ENCODE measurements at regions not wholly inside any gene's neighbourhood (a gene's known extent, or its start where the extent isn't known, plus 50 kb on each side); places are given as distances from the start of the nearest gene placed in this dataset.
A peak's percentile ranks its signal among the peaks of the same experiment; 100 is the strongest.

GRCh38 chr2:81195017-81195773, 890.6 kb upstream of the LRRTM1 start:
- Histone ChIP-seq H3K4me1 (no peaks in the 10 kb centered on the region), H3K4me2 (no peak overlapping the region), H3K27ac (no peak overlapping the region), H4K20me1 (no peaks in the 10 kb centered on the region), H3K27me3 (no peaks in the 10 kb centered on the region), H3K9ac (no peak overlapping the region), H3K9me3 (replicated peaks in 1 of 11) (peaks cover 21 to 39% (median 32%) of the 10 kb centered on the region in 11 experiments), H3K36me3 (no peaks in the 10 kb centered on the region), H3K4me3 (no peak overlapping the region)
- TF ChIP-seq Cebpa-rat (IDR thresholded peaks at IDR 0.05): no peak

DNA sequence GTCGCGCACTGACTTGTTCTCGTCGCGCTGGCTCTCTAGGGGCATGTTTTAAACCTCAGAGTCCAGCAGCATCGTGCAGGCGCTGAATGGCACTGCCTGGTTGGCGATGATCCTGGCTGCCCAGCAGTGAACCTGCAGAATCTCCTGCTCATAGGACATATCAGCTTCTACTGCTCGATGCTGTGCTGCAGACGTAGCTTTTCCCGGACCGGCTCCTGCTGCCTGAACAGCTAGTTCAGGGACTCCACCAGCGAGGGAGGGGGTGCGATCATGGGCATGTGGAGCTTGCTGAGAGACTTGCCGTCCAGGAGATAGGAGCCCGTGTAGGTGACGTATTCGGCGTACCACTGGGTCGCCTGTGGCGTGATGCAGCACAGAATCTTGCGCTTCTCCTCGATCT, 890.0 kb upstream of the LRRTM1 start:
- Histone ChIP-seq H3K27me3 (no peaks in the 10 kb centered on the region), H3K9me3 (replicated peaks in 1 of 11) (peaks cover 21 to 39% (median 32%) of the 10 kb centered on the region in 11 experiments), H4K20me1 (no peaks in the 10 kb centered on the region), H3K4me3 (no peak overlapping the region), H3K4me1 (no peaks in the 10 kb centered on the region), H3K27ac (no peak overlapping the region), H3K4me2 (no peak overlapping the region), H3K36me3 (no peaks in the 10 kb centered on the region), H3K9ac (no peak overlapping the region)
- TF ChIP-seq Cebpa-rat (IDR thresholded peaks at IDR 0.05): no peak

DNA sequence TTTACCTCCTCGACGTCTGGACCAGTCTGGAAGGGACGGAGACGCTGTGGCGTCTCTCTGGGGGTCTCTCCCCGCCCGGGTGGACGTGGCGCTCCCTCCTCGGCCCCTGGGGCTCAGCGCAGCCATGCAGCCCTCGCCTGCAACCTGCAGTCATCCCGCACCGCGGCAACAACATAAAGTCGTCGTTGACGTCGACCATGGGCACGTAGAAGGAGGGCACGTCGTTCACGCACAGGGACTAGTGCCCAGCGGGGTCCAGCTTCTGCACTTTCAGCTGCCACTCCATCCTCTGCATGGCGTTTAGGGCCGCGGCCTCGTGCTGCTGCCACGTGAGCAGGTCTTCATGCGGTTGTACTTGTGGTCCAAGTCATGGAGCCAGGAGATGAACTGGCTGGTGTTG, 889.6 kb upstream of the LRRTM1 start:
- peaks cover 21 to 39% (median 32%) of the 10 kb centered on the region in 11 experiments for H3K9me3 ChIP-seq (replicated peaks in 1 of 11)
- H3K4me2 ChIP-seq: no peak overlapping the region
- no peak overlapping the region for H3K27ac ChIP-seq
- H3K4me1 ChIP-seq: no peaks in the 10 kb centered on the region
- H3K36me3 ChIP-seq: no peaks in the 10 kb centered on the region
- H3K9ac ChIP-seq: no peak overlapping the region
- TF ChIP-seq Cebpa-rat (IDR thresholded peaks at IDR 0.05): no peak
- H4K20me1 ChIP-seq: no peaks in the 10 kb centered on the region
- no peak overlapping the region for H3K4me3 ChIP-seq
- H3K27me3 ChIP-seq: no peaks in the 10 kb centered on the region

DNA sequence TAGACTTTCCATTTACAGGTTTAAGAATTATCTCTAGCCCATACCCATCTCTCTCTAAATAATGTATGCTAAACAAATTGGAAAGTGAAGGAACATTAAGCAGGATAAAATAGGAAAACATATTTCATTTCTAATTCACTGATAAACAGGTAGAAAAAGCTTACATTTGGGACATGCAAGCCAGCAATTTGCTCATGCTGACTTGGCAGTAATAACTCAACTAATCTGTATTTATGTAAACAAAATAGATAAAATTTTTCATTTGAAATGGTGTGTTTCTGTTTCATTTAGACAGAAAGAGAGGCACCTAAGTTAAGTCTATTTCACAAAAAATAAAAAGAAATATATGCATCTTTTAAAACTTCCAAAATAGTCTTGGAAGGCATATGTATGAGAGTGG, 877.3 kb upstream of the LRRTM1 start:
- TF ChIP-seq Cebpa-rat (IDR thresholded peaks at IDR 0.05): no peak
- H3K9me3 ChIP-seq (replicated peaks in 1 of 11): no peaks in the 10 kb centered on the region
- H3K27ac ChIP-seq: no peak overlapping the region
- H3K4me1 ChIP-seq: no peaks in the 10 kb centered on the region
- no peaks in the 10 kb centered on the region; a peak in 1 of 22 replicates for H4K20me1 ChIP-seq
- H3K4me3 ChIP-seq: no peak overlapping the region
- no peak overlapping the region for H3K4me2 ChIP-seq
- H3K36me3 ChIP-seq: no peaks in the 10 kb centered on the region
- H3K27me3 ChIP-seq: no peaks in the 10 kb centered on the region
- no peak overlapping the region for H3K9ac ChIP-seq

DNA sequence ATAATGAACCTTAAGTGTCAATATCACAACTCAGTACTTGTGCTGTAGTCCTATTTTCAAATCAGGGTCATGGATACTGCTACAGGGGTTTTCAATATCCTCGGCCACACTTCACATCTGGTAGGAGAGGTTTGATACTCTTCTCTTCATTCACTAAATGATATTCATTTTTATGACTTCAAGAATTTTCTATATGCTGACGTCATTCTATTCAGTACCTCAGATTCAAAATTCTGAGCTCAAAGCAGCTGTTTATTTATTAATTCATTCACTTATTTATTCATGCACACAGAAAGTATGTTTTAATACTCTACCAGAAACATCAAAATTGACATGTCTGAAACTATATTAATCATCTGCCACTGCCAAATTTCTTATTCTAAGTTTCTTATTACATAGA, 866.9 kb upstream of the LRRTM1 start:
- TF ChIP-seq Cebpa-rat (IDR thresholded peaks at IDR 0.05): no peak
- Histone ChIP-seq H3K4me1 (no peaks in the 10 kb centered on the region), H3K36me3 (no peaks in the 10 kb centered on the region), H3K27me3 (no peaks in the 10 kb centered on the region), H3K9ac (no peak overlapping the region), H3K27ac (no peak overlapping the region), H4K20me1 (no peaks in the 10 kb centered on the region), H3K4me2 (no peak overlapping the region), H3K4me3 (no peak overlapping the region), H3K9me3 (replicated peaks in 1 of 11) (no peaks in the 10 kb centered on the region)

GRCh38 chr2:81163583-81163982, 859.0 kb upstream of the LRRTM1 start:
- H3K4me1 ChIP-seq: no peaks in the 10 kb centered on the region
- no peak overlapping the region for H3K27ac ChIP-seq
- no peak overlapping the region for H3K4me2 ChIP-seq
- no peaks in the 10 kb centered on the region for H3K27me3 ChIP-seq
- H3K9me3 ChIP-seq (replicated peaks in 1 of 11): no peaks in the 10 kb centered on the region
- H3K4me3 ChIP-seq: no peak overlapping the region
- TF ChIP-seq Cebpa-rat (IDR thresholded peaks at IDR 0.05): no peak
- H3K36me3 ChIP-seq: no peaks in the 10 kb centered on the region
- H4K20me1 ChIP-seq: no peaks in the 10 kb centered on the region
- no peak overlapping the region for H3K9ac ChIP-seq

DNA sequence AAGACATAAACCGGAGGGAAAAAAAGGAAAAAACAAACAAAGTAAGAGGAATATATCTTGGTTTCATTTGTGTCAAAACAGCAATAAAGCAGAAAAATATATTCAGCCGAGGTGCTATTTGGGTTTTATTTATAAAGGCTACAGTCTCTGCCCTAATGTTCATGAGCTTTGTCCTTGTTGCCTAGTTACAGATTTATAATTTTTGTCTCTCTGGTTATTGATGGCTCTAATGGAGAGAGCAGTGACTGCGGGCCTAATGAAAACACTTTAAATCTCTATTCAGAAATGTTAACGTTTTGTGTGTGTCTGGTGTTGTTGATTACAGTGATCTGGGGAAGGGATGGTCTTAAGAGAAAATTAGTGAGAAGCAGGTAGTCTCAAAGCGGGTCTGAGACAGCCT, 854.0 kb upstream of the LRRTM1 start:
- Histone ChIP-seq H3K27me3 (no peaks in the 10 kb centered on the region), H3K4me3 (no peak overlapping the region), H3K27ac (no peak overlapping the region), H3K9ac (no peak overlapping the region), H3K4me2 (no peak overlapping the region), H4K20me1 (no peaks in the 10 kb centered on the region), H3K4me1 (no peaks in the 10 kb centered on the region), H3K9me3 (replicated peaks in 1 of 11) (no peaks in the 10 kb centered on the region), H3K36me3 (no peaks in the 10 kb centered on the region)
- TF ChIP-seq Cebpa-rat (IDR thresholded peaks at IDR 0.05): no peak

DNA sequence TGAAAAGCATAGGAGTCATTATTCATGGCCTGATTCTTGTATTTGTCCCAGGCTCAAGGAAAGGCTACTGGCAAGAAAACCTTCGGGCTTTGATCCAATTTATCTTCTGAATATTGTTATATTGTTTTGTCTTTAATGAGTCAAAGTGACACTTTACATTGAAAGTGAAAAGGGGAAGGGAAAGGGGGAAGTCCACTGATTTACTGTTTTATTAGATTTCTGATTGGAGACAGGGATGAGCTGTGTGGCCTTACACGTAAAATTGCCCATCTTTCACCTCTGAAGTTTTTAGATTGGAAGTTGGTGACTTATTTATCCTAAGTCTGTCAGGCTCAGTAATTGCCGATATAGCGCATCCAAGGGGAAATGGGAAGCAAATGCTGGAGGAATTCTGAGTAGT, 843.8 kb upstream of the LRRTM1 start:
- no peak overlapping the region for H3K27ac ChIP-seq
- no peak overlapping the region for H3K9ac ChIP-seq
- H3K36me3 ChIP-seq: no peaks in the 10 kb centered on the region
- H3K4me2 ChIP-seq: peak overlapping the region in 1 of 11 experiments; percentile 14; a peak in 1 of 22 replicates
- no peak overlapping the region for H3K4me3 ChIP-seq
- peaks cover 0 to 9% (median 3%) of the 10 kb centered on the region in 11 experiments; a peak in 11 of 22 replicates for H3K9me3 ChIP-seq (replicated peaks in 1 of 11)
- peaks cover 0 to 13% (median 7%) of the 10 kb centered on the region in 10 experiments; a peak in 10 of 20 replicates for H3K4me1 ChIP-seq
- H3K27me3 ChIP-seq: no peaks in the 10 kb centered on the region
- no peak for TF ChIP-seq Cebpa-rat (IDR thresholded peaks at IDR 0.05)
- H4K20me1 ChIP-seq: no peaks in the 10 kb centered on the region

DNA sequence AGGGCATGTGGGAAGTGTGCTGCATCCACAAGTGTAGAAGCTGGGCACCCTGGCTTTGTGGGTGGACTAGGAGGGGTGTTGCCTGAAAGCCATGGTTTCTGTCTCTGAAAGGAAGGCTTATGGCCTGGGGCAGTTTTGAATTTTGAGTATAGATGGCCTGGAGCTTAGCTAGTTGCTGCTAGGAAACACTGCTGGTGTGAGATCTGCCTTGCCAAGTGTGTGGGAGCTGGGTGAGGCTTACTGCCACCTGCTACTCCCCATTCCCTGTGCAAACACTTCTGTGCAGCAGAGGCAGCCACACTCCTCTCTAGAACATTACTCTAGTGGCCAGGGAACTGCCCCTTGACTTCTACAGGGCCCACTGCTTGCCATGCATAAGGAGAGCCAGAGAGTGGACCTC, 831.7 kb upstream of the LRRTM1 start:
- Histone ChIP-seq H3K4me3 (no peak overlapping the region), H3K9ac (no peak overlapping the region), H4K20me1 (no peaks in the 10 kb centered on the region), H3K4me1 (no peaks in the 10 kb centered on the region), H3K27ac (no peak overlapping the region), H3K9me3 (replicated peaks in 1 of 11) (no peaks in the 10 kb centered on the region), H3K36me3 (no peaks in the 10 kb centered on the region), H3K4me2 (no peak overlapping the region), H3K27me3 (no peaks in the 10 kb centered on the region)
- no peak for TF ChIP-seq Cebpa-rat (IDR thresholded peaks at IDR 0.05)

GRCh38 chr2:81097361-81097760, 792.8 kb upstream of the LRRTM1 start:
- Histone ChIP-seq H3K9ac (no peak overlapping the region), H3K27me3 (no peaks in the 10 kb centered on the region), H3K27ac (no peak overlapping the region), H3K4me1 (no peaks in the 10 kb centered on the region), H4K20me1 (no peaks in the 10 kb centered on the region), H3K36me3 (no peaks in the 10 kb centered on the region), H3K4me3 (no peak overlapping the region), H3K4me2 (no peak overlapping the region), H3K9me3 (replicated peaks in 1 of 11) (no peaks in the 10 kb centered on the region)
- no peak for TF ChIP-seq Cebpa-rat (IDR thresholded peaks at IDR 0.05)
